Activated CD8-positive, alpha-beta T cell treated with anti-CD3 and anti-CD28 coated beads, Interleukin-2, amount 10 ng/mL, durations not matched to agents 7 days and 5 days (primary cell): ENCODE measurements at regions not wholly inside any gene's neighbourhood (a gene's known extent, or its start where the extent isn't known, plus 50 kb on each side); places are given as distances from the start of the nearest gene placed in this dataset.

Experiments used
- ATAC-seq: fragments of 150-1000 bp; cut with Tn5 transposase; one replicate; pipeline ENCODE4 v1.10.0; 2021; ENCODE audit warnings: moderate library complexity
- CTCF ChIA-PET: fragments of 350-600 bp; sonication (Branson Sonifier 250); formaldehyde crosslinking; loops from one replicate; lab custom pipeline; 2021; ENCODE audit warnings: antibody characterized with exemption; lab: Charles Lee
- POLR2A ChIA-PET: fragments of 350-600 bp; sonication (Branson Sonifier 250); formaldehyde crosslinking; loops from one replicate; lab custom pipeline; 2021; ENCODE audit warnings: antibody characterized with exemption; lab: Charles Lee
- DNase-seq: peaks from one replicate; pipeline ENCODE4 v3.0.0-alpha.2; 2020
- H3K27ac Mint-ChIP-seq: one replicate; pipeline ENCODE4 v1.8.0; 2021; ENCODE audit warnings: mild to moderate bottlenecking, mixed read lengths
- H3K27me3 Mint-ChIP-seq: one replicate; pipeline ENCODE4 v1.8.0; 2021; ENCODE audit warnings: low read depth, mixed read lengths
- H3K36me3 Mint-ChIP-seq: one replicate; pipeline ENCODE4 v1.8.0; 2021; ENCODE audit warnings: low read depth, mixed read lengths
- H3K4me1 Mint-ChIP-seq: one replicate; pipeline ENCODE4 v1.8.0; 2021; ENCODE audit warnings: low read depth, mixed read lengths
- H3K4me3 Mint-ChIP-seq: one replicate; pipeline ENCODE4 v1.8.0; 2021; ENCODE audit warnings: mild to moderate bottlenecking, mixed read lengths
- H3K9me3 Mint-ChIP-seq: one replicate; pipeline ENCODE4 v1.8.0; 2022; ENCODE audit warnings: mixed read lengths; ENCODE audit not compliant: insufficient read depth

DNA sequence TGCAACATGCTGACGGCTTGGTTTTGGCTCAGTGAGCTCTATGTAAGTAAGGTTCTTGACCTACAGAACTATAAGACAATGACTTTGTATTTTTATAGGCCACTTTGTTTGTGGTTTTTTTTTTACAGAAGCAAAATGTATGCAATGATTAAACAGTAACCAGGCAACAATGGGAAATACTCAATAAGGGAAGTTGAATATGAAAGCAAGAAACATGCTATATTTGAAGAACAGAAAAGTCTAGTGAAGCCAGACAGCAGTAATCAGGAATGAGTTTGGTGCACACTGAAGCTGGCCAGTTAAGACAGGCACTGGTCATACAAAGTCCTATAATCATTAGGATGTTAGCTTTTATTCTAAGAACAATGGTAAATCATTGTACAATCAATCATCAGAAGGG lies 1926.8 kb downstream of the NCAM2 start:
- Mint-ChIP-seq H3K4me3 (no peak overlapping the region), H3K36me3 (no peaks in the 10 kb centered on the region), H3K27me3 (no peaks in the 10 kb centered on the region), H3K27ac (no peak overlapping the region), H3K9me3 (peaks cover 8% of the 10 kb centered on the region), H3K4me1 (no peaks in the 10 kb centered on the region)
- DNase-seq, result no peak
- ATAC-seq, result no peak
- POLR2A ChIA-PET, result no interaction called here
- CTCF ChIA-PET, result no interaction called here

- CTCF ChIA-PET, result no interaction called here
- H3K4me3 Mint-ChIP-seq, result no peak overlapping the region
- ATAC-seq, result no peak
Observed at GRCh38 chr21:22927469-22927868, 1929.3 kb downstream of the NCAM2 start.

DNA sequence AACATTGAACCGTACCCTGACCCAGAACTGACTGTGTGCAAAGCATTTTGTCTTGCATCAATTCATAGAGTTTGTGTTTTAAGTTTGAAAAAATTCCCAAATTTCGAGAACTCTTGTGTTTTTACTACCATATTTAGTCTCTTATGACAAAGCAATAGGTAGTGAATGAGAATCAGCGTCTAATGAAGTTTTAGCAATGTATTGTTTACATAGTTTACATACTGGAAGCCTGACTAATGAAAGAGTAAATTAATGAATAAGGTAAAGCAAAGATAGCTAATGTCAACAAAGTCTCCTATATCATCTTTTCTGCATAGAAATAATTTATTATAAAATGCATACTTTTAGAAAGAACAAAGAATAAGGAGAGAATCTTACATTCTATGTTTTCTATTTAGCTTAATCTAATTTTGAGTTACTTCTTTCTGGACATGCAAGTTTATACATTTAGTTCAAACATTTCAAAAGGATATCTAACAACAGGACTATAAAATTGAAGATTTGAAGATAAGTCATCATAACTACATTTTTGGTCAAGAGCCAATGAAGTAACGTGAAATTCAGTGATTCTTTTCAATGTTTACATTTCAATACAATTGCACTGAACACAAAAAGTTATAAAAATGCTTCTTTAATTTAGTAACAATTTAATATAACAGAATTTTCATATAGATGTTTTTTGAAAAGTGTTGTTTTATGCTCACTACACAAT lies 1943.7 kb downstream of the NCAM2 start:
- ChIA-PET POLR2A (no interaction called here), CTCF (no interaction called here)
- no peaks in the 10 kb centered on the region for H3K27me3 Mint-ChIP-seq
- no peaks in the 10 kb centered on the region for H3K4me1 Mint-ChIP-seq
- H3K27ac Mint-ChIP-seq, result no peak overlapping the region
- ATAC-seq, result no peak
- H3K4me3 Mint-ChIP-seq, result no peak overlapping the region
- no peak for DNase-seq
- H3K36me3 Mint-ChIP-seq, result no peaks in the 10 kb centered on the region
- peaks cover 4% of the 10 kb centered on the region for H3K9me3 Mint-ChIP-seq

More at GRCh38 chr21:22927469-22927868, 1929.3 kb downstream of the NCAM2 start:
- DNase-seq, result no peak
- Mint-ChIP-seq H3K36me3 (no peaks in the 10 kb centered on the region), H3K27me3 (no peaks in the 10 kb centered on the region), H3K9me3 (peaks cover 13% of the 10 kb centered on the region), H3K27ac (no peak overlapping the region), H3K4me1 (no peaks in the 10 kb centered on the region)
- POLR2A ChIA-PET, result no interaction called here

- POLR2A ChIA-PET, result no interaction called here
- no peaks in the 10 kb centered on the region for H3K36me3 Mint-ChIP-seq
- CTCF ChIA-PET, result no interaction called here
- no peaks in the 10 kb centered on the region for H3K9me3 Mint-ChIP-seq
- H3K4me3 Mint-ChIP-seq, result no peak overlapping the region
- no peak for DNase-seq
- no peaks in the 10 kb centered on the region for H3K27me3 Mint-ChIP-seq
- no peak for ATAC-seq
- H3K27ac Mint-ChIP-seq, result no peak overlapping the region
- no peaks in the 10 kb centered on the region for H3K4me1 Mint-ChIP-seq
Observed at GRCh38 chr21:22955559-22955958, 1957.3 kb downstream of the NCAM2 start.

GRCh38 chr21:22961258-22961657 lies 1963.0 kb downstream of the NCAM2 start:
- CTCF ChIA-PET, result no interaction called here
- Mint-ChIP-seq H3K4me3 (no peak overlapping the region), H3K27me3 (no peaks in the 10 kb centered on the region), H3K27ac (no peak overlapping the region), H3K36me3 (no peaks in the 10 kb centered on the region), H3K9me3 (peaks cover 12% of the 10 kb centered on the region), H3K4me1 (no peaks in the 10 kb centered on the region)
- no peak for ATAC-seq
- no peak for DNase-seq
- POLR2A ChIA-PET, result no interaction called here

GRCh38 chr21:22965455-22966135 lies 1967.4 kb downstream of the NCAM2 start:
- Mint-ChIP-seq H3K27ac (no peak overlapping the region), H3K36me3 (no peaks in the 10 kb centered on the region), H3K9me3 (peaks cover 12% of the 10 kb centered on the region), H3K4me3 (no peak overlapping the region), H3K4me1 (no peaks in the 10 kb centered on the region), H3K27me3 (no peaks in the 10 kb centered on the region)
- CTCF ChIA-PET, result no interaction called here
- no peak for ATAC-seq
- POLR2A ChIA-PET, result no interaction called here
- DNase-seq, result no peak

GRCh38 chr21:22981819-22982218 lies 1983.6 kb downstream of the NCAM2 start:
- ChIA-PET CTCF (no interaction called here), POLR2A (no interaction called here)
- ATAC-seq (no peak), DNase-seq (no peak)
- Mint-ChIP-seq H3K4me1 (no peaks in the 10 kb centered on the region), H3K36me3 (no peaks in the 10 kb centered on the region), H3K27ac (no peak overlapping the region), H3K9me3 (no peaks in the 10 kb centered on the region), H3K4me3 (no peak overlapping the region), H3K27me3 (no peaks in the 10 kb centered on the region)

GRCh38 chr21:22993144-22993543 lies 1994.9 kb downstream of the NCAM2 start:
- Mint-ChIP-seq H3K9me3 (peaks cover 14% of the 10 kb centered on the region), H3K4me1 (no peaks in the 10 kb centered on the region), H3K4me3 (no peak overlapping the region), H3K27me3 (no peaks in the 10 kb centered on the region), H3K27ac (no peak overlapping the region), H3K36me3 (no peaks in the 10 kb centered on the region)
- CTCF ChIA-PET, result no interaction called here
- ATAC-seq (no peak), DNase-seq (no peak)
- POLR2A ChIA-PET, result no interaction called here

DNA sequence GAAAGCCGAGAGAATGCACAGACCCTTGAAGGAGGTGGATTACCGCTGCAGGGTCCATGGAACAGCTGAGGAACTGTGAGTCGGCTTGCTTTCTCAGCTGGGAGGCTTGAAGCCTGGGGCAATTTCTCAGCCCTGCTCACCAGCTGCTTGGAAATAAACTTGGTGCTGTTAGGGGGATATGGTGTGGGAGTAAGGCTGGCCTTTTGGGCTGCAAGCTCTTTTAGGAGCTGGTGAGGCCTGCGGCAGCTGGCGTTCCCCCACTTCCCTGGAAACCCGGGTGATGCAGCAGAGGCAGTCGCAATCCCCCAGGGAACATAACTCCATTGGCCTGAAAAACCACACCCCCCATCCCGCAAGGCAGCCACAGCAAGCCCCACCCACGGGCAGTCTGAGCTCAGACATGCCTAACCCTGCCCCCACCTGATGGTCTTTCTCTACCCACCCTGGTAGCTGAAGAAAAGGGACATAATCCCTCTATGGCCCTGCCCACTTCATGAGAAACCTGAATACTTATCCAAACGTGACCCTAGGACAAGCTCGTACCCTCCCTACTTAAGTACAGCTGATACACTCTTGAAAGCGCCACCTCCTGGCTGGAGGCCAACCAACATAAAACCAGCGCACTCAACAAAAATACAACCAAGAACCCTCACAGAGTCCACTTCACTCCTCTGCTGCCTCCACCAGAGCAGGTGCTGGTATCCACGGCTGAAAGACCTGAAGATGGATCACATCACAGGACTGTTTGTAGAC lies 1995.8 kb downstream of the NCAM2 start:
- DNase-seq, result no peak
- Mint-ChIP-seq H3K4me3 (no peak overlapping the region), H3K27ac (no peak overlapping the region), H3K9me3 (peaks cover 14% of the 10 kb centered on the region), H3K27me3 (no peaks in the 10 kb centered on the region), H3K4me1 (no peaks in the 10 kb centered on the region), H3K36me3 (no peaks in the 10 kb centered on the region)
- POLR2A ChIA-PET, result no interaction called here
- CTCF ChIA-PET, result no interaction called here
- no peak for ATAC-seq

- no peaks in the 10 kb centered on the region for H3K9me3 Mint-ChIP-seq
- H3K36me3 Mint-ChIP-seq, result no peaks in the 10 kb centered on the region
- CTCF ChIA-PET, result no interaction called here
- H3K4me3 Mint-ChIP-seq, result no peak overlapping the region
- no peaks in the 10 kb centered on the region for H3K27me3 Mint-ChIP-seq
- no peak overlapping the region for H3K27ac Mint-ChIP-seq
- POLR2A ChIA-PET, result no interaction called here
- no peak for ATAC-seq
- no peaks in the 10 kb centered on the region for H3K4me1 Mint-ChIP-seq
- DNase-seq, result no peak
Observed at GRCh38 chr21:23003951-23004350, 2005.7 kb downstream of the NCAM2 start.

- H3K9me3 Mint-ChIP-seq, result no peaks in the 10 kb centered on the region
Observed at GRCh38 chr21:23008601-23009202, 2010.5 kb downstream of the NCAM2 start.

GRCh38 chr21:23009360-23009759 lies 2011.2 kb downstream of the NCAM2 start:
- Mint-ChIP-seq H3K9me3 (no peaks in the 10 kb centered on the region), H3K4me3 (no peak overlapping the region), H3K27me3 (no peaks in the 10 kb centered on the region), H3K36me3 (no peaks in the 10 kb centered on the region), H3K4me1 (no peaks in the 10 kb centered on the region), H3K27ac (no peak overlapping the region)
- ChIA-PET CTCF (no interaction called here), POLR2A (no interaction called here)
- no peak for DNase-seq
- no peak for ATAC-seq

More at GRCh38 chr21:23008601-23009202, 2010.5 kb downstream of the NCAM2 start:
- DNase-seq, result no peak
- no peaks in the 10 kb centered on the region for H3K36me3 Mint-ChIP-seq
- ChIA-PET POLR2A (no interaction called here), CTCF (no interaction called here)
- H3K4me1 Mint-ChIP-seq, result no peaks in the 10 kb centered on the region
- no peak for ATAC-seq
- no peaks in the 10 kb centered on the region for H3K27me3 Mint-ChIP-seq
- no peak overlapping the region for H3K4me3 Mint-ChIP-seq
- no peak overlapping the region for H3K27ac Mint-ChIP-seq
